KOPT-K1 (cell line): ENCODE measurements at regions not wholly inside any gene's neighbourhood (a gene's known extent, or its start where the extent isn't known, plus 50 kb on each side); places are given as distances from the start of the nearest gene placed in this dataset.
"Not testable (repeated sequence)": the region's sequence is repeated elsewhere in the genome, so short reads cannot be mapped to it uniquely, and the experiment has no call there.

ENCODE experiments used
- H3K27ac ChIP-seq: fragments of 200-600 bp; sonication (generic); 2 replicates; pipeline ENCODE4 v1.5.1; 2016; ENCODE audit warnings: antibody characterized with exemption, mild to moderate bottlenecking, low read depth, low read length; ENCODE audit not compliant: poor library complexity, severe bottlenecking
- H3K36me3 ChIP-seq: fragments of 200-600 bp; sonication (generic); 2 replicates; pipeline ENCODE4 v1.5.1; 2017; ENCODE audit warnings: antibody characterized with exemption, mild to moderate bottlenecking, low read length, moderate library complexity; ENCODE audit not compliant: insufficient read depth
- H3K9me3 ChIP-seq: fragments of 200-600 bp; sonication (generic); 2 replicates; pipeline ENCODE4 v1.5.1; 2017; ENCODE audit warnings: antibody characterized with exemption, low read length, mild to moderate bottlenecking; ENCODE audit not compliant: insufficient read depth, poor library complexity, severe bottlenecking

DNA sequence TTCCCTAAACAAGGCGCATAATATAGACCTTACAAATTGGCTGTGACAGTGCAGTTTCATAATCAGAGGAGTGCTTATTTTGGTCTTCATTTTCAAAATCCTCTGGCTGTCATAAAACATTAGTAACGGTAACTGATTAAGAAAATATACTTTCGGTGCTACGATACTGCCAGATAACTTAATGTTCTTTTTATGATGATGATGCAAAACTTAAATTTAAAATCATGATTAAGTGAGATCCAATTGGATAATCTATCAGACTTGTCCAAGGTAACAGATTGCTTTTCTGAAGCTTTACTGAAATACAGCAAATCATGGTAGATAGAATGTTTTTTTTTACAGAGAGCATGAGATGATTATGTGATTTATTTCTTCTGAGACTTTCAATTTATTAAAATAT is 364.2 kb upstream of the CNTN3 start:
- Histone ChIP-seq H3K36me3 (no peaks in the 10 kb centered on the region), H3K27ac (no peak overlapping the region), H3K9me3 (no peaks in the 10 kb centered on the region)

DNA sequence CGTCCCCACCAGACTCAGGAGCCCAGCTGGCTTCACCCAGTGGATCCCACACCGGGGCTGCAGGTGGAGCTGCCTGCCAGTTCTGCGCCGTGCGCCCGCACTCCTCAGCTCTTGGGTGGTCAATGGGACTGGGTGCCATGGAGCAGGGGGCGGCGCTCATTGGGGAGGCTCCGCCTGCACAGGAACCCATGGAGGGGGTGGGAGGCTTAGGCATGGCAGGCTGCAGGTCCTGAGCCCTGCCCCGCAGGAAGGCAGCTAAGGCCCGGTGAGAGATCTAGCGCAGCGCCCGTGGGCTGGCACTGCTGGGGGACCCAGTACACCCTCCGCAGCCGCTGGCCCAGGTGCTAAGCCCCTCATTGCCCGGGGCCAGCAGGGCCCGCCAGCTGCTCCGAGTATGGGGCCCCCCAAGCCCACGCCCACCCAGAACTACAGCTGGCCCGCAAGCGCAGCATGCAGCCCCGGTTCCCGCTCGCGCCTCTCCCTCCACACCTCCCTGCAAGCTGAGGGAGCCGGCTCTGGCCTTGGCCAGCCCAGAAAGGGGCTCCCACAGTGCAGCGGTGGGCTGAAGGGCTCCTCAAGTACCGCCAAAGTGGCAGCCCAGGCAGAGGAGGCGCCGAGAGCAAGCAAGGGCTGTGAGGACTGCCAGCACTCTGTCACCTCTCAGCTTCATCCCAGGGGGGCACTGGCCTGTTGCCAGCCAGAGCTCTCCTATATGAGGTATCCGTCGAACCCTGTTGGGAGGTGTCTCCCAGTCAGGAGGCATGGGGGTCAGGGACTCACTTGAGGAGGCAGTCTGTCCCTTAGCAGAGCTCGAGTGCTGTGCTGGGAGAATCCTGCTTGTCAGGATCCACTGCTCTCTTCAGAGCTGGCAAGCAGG is 370.8 kb upstream of the CNTN3 start:
- H3K36me3 ChIP-seq, H3K9me3 ChIP-seq, H3K27ac ChIP-seq: not testable (repeated sequence)

DNA sequence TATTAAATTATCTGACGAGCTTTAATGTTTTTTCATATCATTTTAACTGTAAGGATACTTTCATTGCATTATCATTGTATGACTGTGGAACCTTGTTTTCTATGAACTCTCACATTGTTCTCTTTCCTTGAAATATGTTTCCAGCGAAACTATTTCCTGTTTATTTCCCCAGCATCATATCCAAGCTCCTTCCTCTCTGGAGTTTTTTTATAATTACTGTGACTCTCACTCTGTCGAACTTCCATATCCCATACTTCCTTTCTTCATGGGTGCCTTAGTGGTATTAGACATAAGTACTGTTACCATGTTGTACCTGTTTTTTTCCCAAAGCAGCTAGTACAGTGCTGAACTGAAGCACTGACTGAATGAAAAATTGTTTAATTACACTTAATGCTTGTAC is 373.6 kb upstream of the CNTN3 start:
- Histone ChIP-seq H3K36me3 (no peaks in the 10 kb centered on the region), H3K27ac (no peak overlapping the region), H3K9me3 (no peaks in the 10 kb centered on the region)

DNA sequence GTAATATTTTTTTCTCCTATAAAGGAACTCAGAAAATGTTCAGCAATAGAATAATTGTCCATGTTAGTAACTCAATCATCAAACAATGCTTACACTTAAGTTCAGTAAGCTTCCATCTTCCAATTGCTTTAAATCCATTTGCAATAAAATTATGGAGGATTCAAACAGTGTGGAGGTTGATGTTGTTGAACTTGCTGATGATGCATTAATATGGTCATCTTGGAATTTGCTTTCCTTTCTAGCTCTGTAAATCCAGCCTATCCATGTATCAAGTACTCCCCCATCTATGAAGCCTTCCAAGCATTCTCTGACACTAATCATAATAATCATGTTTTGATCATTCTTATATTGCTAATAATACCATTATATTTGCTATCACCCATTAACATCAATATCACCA is 378.4 kb upstream of the CNTN3 start:
- Histone ChIP-seq H3K36me3 (no peaks in the 10 kb centered on the region), H3K27ac (no peak overlapping the region), H3K9me3 (no peaks in the 10 kb centered on the region)

DNA sequence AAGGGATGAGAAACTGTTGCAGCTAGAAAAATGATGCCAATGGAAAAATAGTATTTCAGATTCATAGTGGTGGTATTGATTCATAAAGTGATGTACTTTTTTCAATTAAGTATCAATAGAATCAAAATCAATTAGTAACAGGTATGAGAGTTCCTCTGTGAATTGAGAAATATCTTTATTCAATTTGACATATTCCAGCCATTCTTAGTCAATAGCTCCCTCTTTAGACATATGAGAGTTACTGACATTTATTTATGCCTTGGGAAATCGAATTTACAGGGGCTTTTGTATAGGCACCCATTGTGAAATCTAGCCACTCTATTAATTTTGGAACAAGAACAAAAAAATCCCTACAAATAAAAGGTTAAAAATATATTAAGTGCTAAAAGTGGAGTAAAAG is 386.9 kb upstream of the CNTN3 start:
- Histone ChIP-seq H3K27ac (no peak overlapping the region), H3K9me3 (no peaks in the 10 kb centered on the region)

DNA sequence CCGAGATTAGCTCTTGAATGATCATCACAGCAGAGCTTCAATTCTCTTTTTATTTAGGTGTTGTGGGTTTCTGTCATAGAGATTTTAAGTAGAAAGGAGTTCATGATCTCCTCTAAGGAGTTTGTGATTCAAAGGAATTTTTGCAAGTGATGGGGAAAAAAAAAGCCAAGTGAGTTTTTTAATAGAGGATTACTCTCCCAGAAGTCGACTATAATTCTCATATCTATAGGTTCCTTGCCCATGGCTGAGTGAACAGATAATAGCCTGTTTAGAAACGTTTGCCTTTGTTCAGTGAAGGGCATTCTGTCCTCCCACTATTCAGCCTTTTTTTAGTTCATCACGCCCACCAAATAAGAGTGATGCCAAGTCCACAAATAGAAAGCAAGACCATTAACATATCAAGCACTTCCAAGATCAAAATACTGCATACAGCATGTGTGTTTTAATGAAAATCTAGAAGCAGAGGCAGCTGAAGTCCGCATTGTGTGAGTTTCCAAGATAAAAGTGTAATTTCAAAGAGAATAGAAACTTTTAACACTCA is 398.4 kb upstream of the CNTN3 start:
- no peaks in the 10 kb centered on the region for H3K9me3 ChIP-seq
- no peaks in the 10 kb centered on the region for H3K36me3 ChIP-seq
- H3K27ac ChIP-seq = no peak overlapping the region

More for the DNA sequence above, 386.9 kb upstream of the CNTN3 start:
- no peaks in the 10 kb centered on the region for H3K36me3 ChIP-seq

DNA sequence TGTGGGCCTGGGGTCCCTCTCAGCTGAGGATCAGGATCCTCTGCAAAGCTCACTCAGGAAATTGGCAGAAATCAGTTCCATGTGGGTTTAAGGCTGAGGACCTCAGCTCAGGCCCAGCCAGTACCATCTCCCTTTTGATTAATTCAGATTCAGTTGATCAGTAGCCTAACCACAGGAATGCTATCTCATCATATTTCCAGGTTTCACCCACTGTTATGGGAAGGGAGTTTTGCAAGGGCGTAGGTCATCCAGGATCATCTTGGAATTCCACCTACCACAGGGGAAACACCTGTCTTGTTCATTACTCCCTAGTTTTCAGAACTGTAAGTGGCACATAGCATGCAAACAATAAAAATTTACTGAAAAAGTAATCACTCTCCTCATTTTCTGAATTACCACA is 399.5 kb upstream of the CNTN3 start:
- no peaks in the 10 kb centered on the region for H3K36me3 ChIP-seq
- H3K27ac ChIP-seq = no peak overlapping the region
- no peaks in the 10 kb centered on the region for H3K9me3 ChIP-seq

DNA sequence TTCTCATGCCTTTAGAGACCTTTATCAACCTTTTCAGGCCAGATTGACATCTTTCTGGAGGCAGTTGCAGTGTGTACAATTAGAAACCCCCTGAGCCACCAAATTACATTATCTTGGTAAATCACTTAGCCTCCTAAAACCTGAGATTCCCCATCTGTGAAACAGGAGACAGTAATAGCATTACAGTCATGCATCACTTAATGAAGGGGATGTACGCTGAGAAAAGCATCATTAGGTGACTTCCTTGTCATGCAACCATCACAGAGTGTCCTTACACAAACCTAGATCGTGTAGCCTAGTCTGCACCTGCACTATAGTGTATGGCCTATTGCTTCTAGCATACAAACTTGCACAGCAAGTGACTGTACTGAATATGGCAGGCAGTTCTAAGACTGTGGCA is 400.8 kb upstream of the CNTN3 start:
- no peak overlapping the region for H3K27ac ChIP-seq
- no peaks in the 10 kb centered on the region for H3K36me3 ChIP-seq
- no peaks in the 10 kb centered on the region for H3K9me3 ChIP-seq

DNA sequence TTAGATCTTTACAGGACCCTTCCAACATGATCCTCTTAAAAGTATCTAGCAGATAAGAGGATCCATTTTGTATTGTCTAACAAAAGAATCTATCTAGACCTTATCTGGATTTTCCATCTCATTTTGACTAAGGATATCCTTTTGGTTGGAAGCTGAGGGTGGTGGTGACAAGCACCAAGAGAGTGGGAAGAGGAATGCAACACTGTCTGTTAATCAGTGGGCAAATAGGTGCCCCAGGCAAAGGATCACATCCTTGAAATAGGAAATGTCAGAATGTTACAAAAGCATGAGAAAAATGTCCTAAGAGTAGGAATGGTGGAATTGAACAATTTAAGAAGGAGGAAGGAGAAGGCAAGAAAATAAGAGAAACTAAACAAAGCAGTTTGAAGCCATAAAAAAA is 420.7 kb upstream of the CNTN3 start:
- Histone ChIP-seq H3K27ac (no peak overlapping the region), H3K9me3 (no peaks in the 10 kb centered on the region), H3K36me3 (no peaks in the 10 kb centered on the region)

DNA sequence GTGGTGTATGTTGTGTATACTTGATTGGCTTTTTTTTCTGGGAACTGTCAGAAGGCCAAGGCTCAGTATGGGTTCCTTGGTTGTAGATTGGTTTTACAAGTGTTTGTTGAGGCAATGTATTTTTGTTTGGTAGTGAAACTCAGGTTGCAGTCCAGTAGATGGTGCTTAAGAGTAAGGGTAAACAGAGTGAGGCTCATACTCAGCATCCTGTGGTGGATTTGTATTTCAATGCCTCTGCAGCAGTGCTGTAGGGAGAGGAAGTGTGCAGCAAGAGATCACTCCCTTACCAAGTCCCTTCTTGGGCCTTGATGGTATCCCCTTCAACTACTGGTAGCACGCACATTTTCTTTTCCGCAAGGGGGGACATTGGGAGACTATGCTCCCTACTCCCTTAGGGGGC is 428.5 kb upstream of the CNTN3 start:
- Histone ChIP-seq H3K27ac (no peak overlapping the region), H3K9me3 (no peaks in the 10 kb centered on the region), H3K36me3 (no peaks in the 10 kb centered on the region)

DNA sequence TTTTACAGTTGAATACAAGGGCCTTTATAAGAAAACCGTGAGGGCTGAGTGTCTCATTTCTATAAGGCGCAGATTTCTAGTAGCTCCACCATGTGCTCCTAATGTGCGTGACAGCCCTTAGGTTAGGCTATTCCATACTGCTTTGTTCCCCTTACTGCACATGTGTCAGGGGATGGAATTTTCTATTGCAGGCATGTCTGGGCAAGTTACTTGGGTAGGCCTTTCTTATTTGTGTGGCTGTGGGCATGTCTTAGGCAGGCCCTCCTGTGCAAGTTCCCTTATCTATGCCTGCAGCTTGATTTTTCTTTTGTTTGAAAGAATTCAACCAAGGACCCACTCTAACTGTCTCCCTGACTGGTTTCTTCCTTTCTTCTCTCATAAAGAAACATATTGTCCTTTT is 434.2 kb upstream of the CNTN3 start:
- Histone ChIP-seq H3K27ac (no peak overlapping the region), H3K9me3 (no peaks in the 10 kb centered on the region), H3K36me3 (no peaks in the 10 kb centered on the region)

DNA sequence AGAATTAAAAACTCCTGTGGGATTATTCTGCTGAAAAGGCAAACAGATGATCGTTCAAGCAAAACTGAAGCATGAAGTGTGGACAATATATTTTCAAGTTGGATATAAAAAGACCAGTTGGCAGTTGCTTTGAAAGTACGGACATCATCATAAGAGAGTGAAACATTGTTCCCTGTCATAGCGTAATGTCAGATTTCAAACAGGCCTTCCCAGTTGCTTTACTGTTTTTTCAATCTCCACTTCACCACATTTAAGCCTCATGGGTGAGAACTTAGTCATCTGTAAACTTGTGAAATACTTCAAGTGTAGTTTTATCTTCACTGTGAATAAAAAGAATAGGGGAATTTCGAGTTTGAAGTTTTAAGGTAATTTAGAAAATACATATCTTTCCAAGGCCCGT is 435.1 kb upstream of the CNTN3 start:
- Histone ChIP-seq H3K9me3 (no peaks in the 10 kb centered on the region), H3K27ac (no peak overlapping the region), H3K36me3 (no peaks in the 10 kb centered on the region)

DNA sequence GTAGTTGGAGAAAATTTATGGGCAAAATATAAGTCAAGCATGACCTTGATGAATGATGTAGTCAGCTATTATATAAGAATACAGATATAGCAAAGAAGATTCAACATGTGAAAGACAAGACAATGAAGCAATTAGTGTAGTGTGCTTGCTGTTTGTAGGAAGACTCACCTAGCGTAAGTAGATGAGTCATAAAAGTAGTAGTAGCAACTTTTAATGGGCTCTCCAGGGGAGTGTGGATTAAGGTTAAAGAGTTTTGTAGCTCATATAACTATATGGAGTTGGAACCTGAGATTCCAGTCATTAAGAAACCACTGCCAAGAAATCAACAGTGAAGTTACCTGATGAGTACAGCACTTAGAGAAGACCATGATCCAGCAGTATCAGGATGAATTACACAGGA is 444.7 kb upstream of the CNTN3 start:
- no peak overlapping the region for H3K27ac ChIP-seq
- H3K9me3 ChIP-seq = no peaks in the 10 kb centered on the region
- no peaks in the 10 kb centered on the region for H3K36me3 ChIP-seq

DNA sequence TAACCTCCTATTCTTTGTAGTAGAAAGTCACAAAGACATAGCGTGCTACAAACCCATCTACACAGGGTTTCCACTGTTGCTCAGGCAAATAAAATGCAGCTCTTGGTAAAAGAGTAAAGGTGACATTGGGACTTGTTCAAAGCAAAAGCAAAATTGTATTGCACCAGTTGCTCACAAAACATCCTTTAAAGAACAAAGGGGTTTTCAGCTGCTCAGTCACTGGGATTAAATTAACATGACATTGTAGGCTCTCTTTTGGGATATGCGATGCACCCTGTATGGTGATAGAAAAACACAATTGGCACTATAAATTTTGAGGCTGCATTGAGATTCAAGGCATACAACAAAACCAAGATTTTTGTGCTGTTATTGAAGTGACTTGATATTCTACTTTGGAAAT is 447.3 kb upstream of the CNTN3 start:
- Histone ChIP-seq H3K27ac (no peak overlapping the region), H3K9me3 (no peaks in the 10 kb centered on the region)

DNA sequence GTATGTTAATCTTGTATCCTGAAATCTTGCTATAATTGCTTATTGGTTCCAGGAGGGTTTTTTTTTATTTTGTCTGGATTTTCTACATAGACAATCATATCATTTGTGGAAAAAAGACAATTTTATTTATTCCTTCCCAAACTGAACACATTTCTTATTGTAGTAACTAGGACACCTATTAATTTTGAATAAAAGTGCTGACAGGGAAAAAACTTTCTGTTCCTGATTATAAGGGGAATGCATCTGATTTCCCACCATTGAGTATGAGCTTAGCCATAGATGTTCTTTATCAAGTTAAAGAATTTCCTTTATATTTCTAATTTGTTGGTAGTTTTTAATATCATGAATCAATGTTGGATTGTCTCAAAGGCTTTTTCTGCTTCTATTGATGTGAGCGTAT is 460.7 kb upstream of the CNTN3 start:
- no peaks in the 10 kb centered on the region for H3K36me3 ChIP-seq
- H3K9me3 ChIP-seq = no peaks in the 10 kb centered on the region
- no peak overlapping the region for H3K27ac ChIP-seq

More for the DNA sequence above, 447.3 kb upstream of the CNTN3 start:
- no peaks in the 10 kb centered on the region for H3K36me3 ChIP-seq

DNA sequence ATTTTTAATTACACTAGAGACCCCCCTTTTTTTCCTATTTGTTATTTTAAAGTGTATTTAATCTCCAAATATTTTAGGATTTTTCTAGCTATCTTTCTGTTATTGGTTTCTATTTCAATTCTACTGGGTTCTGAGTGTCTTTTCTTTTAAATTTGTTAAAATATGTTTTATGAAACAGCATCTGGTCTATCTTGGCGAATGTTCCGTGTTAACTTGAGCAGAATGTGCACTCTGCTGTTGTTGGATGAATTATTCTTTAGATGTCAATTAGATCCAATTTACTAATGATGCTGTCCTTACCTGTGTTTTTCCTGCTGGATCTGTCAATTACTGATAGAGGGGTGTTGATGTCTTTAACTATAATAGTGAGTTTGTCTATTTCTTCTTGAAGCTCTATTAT is 462.0 kb upstream of the CNTN3 start:
- Histone ChIP-seq H3K9me3 (no peaks in the 10 kb centered on the region), H3K36me3 (no peaks in the 10 kb centered on the region), H3K27ac (no peak overlapping the region)
